ENCODE measurements at regions not wholly inside any gene's neighbourhood (a gene's known extent, or its start where the extent isn't known, plus 50 kb on each side); places are given as distances from the start of the nearest gene placed in this dataset.

GRCh38 chr12:108418164-108418890, 79.2 kb upstream of the CMKLR1 start:
- H3K9ac ChIP-seq, result no peak overlapping the region
- ChIA-PET POLR2A (no interaction called here), CTCF (interaction anchor here (1.6 kb wide), 1 partner anchor 10 kb away, joined by 5 read pairs; no protein-coding TSS in a partner anchor)
- no peaks in the 10 kb centered on the region for H3K27me3 ChIP-seq (ENCODE audit: insufficient read depth)
- no peaks in the 10 kb centered on the region for H3K9me3 ChIP-seq
- no peak overlapping the region for H3K4me3 ChIP-seq (ENCODE audit: low read depth in 2 of 2, low read length in 1 of 2)
- no peaks in the 10 kb centered on the region for H4K20me1 ChIP-seq (ENCODE audit: insufficient read depth)
- H3K9me2 ChIP-seq, result no peaks in the 10 kb centered on the region
- H2AFZ ChIP-seq (ENCODE audit: low read depth), result no peak overlapping the region
- H3K79me2 ChIP-seq (ENCODE audit: insufficient read depth), result no peaks in the 10 kb centered on the region
- WGBS (ENCODE audit: low lambda C conversion rate), result 6% methylated on average over 2 of the region's 2 CpGs
- H3K27ac ChIP-seq (ENCODE audit: low read depth in 2 of 2, low read length in 1 of 2), result no peak overlapping the region
- H3K36me3 ChIP-seq (replicated peaks in 1 of 2; ENCODE audit: control insufficient read depth in 1 of 2, insufficient read depth in 2 of 2, low read length in 1 of 2), result no peaks in the 10 kb centered on the region
- TF ChIP-seq NRF1 (IDR thresholded peaks at IDR 0.05; ENCODE audit: low read depth, low read length) (no peak), MAX (IDR thresholded peaks at IDR 0.05; ENCODE audit: low read depth) (no peak), GATA2 (CRISPR knock-in tag; IDR thresholded peaks at IDR 0.05) (no peak), RAD21 (IDR thresholded peaks at IDR 0.05; ENCODE audit: low read length) (no peak), CHD2 (IDR thresholded peaks at IDR 0.05; ENCODE audit: low read length, partially characterized antibody) (no peak), RXRA (IDR thresholded peaks at IDR 0.05; ENCODE audit: borderline replicate concordance, low read depth) (no peak), TAF1 (IDR thresholded peaks at IDR 0.05; ENCODE audit: borderline replicate concordance, low read depth, low read length) (no peak), ELF1 (IDR thresholded peaks at IDR 0.05) (no peak), REST (IDR thresholded peaks at IDR 0.05; ENCODE audit: low read depth, low read length) (no peak), RCOR1 (IDR thresholded peaks at IDR 0.05; ENCODE audit: low read length) (no peak), POLR2AphosphoS5 (IDR thresholded peaks at IDR 0.05; ENCODE audit: low read depth, low read length) (no peak), ZBTB33 (IDR thresholded peaks at IDR 0.05; ENCODE audit: borderline replicate concordance, low read depth) (no peak), EZH2phosphoT487 (IDR thresholded peaks at IDR 0.05; ENCODE audit: borderline replicate concordance, low read depth) (no peak), RFX5 (IDR thresholded peaks at IDR 0.05; ENCODE audit: low read length) (no peak), TCF12 (IDR thresholded peaks at IDR 0.05) (no peak), MXI1 (IDR thresholded peaks at IDR 0.05; ENCODE audit: low read depth, low read length) (no peak)
- TF ChIP-seq, protein P1, sequence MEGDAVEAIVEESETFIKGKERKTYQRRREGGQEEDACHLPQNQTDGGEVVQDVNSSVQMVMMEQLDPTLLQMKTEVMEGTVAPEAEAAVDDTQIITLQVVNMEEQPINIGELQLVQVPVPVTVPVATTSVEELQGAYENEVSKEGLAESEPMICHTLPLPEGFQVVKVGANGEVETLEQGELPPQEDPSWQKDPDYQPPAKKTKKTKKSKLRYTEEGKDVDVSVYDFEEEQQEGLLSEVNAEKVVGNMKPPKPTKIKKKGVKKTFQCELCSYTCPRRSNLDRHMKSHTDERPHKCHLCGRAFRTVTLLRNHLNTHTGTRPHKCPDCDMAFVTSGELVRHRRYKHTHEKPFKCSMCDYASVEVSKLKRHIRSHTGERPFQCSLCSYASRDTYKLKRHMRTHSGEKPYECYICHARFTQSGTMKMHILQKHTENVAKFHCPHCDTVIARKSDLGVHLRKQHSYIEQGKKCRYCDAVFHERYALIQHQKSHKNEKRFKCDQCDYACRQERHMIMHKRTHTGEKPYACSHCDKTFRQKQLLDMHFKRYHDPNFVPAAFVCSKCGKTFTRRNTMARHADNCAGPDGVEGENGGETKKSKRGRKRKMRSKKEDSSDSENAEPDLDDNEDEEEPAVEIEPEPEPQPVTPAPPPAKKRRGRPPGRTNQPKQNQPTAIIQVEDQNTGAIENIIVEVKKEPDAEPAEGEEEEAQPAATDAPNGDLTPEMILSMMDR (IDR thresholded peaks at IDR 0.05), result no peak
- TF ChIP-seq, protein P2, sequence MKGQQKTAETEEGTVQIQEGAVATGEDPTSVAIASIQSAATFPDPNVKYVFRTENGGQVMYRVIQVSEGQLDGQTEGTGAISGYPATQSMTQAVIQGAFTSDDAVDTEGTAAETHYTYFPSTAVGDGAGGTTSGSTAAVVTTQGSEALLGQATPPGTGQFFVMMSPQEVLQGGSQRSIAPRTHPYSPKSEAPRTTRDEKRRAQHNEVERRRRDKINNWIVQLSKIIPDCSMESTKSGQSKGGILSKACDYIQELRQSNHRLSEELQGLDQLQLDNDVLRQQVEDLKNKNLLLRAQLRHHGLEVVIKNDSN (IDR thresholded peaks at IDR 0.05; ENCODE audit: borderline replicate concordance, low read depth), result no peak
- TF ChIP-seq, protein P3, sequence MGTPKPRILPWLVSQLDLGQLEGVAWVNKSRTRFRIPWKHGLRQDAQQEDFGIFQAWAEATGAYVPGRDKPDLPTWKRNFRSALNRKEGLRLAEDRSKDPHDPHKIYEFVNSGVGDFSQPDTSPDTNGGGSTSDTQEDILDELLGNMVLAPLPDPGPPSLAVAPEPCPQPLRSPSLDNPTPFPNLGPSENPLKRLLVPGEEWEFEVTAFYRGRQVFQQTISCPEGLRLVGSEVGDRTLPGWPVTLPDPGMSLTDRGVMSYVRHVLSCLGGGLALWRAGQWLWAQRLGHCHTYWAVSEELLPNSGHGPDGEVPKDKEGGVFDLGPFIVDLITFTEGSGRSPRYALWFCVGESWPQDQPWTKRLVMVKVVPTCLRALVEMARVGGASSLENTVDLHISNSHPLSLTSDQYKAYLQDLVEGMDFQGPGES (IDR thresholded peaks at IDR 0.05; ENCODE audit: low read depth, low read length), result no peak
- TF ChIP-seq, protein P4, sequence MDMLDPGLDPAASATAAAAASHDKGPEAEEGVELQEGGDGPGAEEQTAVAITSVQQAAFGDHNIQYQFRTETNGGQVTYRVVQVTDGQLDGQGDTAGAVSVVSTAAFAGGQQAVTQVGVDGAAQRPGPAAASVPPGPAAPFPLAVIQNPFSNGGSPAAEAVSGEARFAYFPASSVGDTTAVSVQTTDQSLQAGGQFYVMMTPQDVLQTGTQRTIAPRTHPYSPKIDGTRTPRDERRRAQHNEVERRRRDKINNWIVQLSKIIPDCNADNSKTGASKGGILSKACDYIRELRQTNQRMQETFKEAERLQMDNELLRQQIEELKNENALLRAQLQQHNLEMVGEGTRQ (IDR thresholded peaks at IDR 0.05; ENCODE audit: borderline replicate concordance, low read depth, low read length), result no peak
- H3F3A ChIP-seq (replicated peaks; ENCODE audit: insufficient read depth), result no peaks in the 10 kb centered on the region
- no peaks in the 10 kb centered on the region; a peak in 1 of 4 replicates for H3K4me1 ChIP-seq (ENCODE audit: control insufficient read depth in 1 of 2, insufficient read depth in 2 of 2, low read depth in 1 of 2, low read length in 1 of 2)
- H3K4me2 ChIP-seq, result no peak overlapping the region
- DNase-seq, result no peak

Data from SK-N-SH (cell line).